ENCODE measurements at regions not wholly inside any gene's neighbourhood (a gene's known extent, or its start where the extent isn't known, plus 50 kb on each side); places are given as distances from the start of the nearest gene placed in this dataset.

- TF ChIP-seq CTCF (IDR thresholded peaks at IDR 0.05; ENCODE audit: insufficient read depth, low read depth, low read length, missing control alignments): no peak
- no peak overlapping the region for H3K4me3 ChIP-seq (ENCODE audit: low read depth, low read length)
- DNase-seq (ENCODE audit: low read depth): no peak
Measured at GRCh38 chrX:9311421-9312160, 153.3 kb upstream of the TBL1X start.

DNA sequence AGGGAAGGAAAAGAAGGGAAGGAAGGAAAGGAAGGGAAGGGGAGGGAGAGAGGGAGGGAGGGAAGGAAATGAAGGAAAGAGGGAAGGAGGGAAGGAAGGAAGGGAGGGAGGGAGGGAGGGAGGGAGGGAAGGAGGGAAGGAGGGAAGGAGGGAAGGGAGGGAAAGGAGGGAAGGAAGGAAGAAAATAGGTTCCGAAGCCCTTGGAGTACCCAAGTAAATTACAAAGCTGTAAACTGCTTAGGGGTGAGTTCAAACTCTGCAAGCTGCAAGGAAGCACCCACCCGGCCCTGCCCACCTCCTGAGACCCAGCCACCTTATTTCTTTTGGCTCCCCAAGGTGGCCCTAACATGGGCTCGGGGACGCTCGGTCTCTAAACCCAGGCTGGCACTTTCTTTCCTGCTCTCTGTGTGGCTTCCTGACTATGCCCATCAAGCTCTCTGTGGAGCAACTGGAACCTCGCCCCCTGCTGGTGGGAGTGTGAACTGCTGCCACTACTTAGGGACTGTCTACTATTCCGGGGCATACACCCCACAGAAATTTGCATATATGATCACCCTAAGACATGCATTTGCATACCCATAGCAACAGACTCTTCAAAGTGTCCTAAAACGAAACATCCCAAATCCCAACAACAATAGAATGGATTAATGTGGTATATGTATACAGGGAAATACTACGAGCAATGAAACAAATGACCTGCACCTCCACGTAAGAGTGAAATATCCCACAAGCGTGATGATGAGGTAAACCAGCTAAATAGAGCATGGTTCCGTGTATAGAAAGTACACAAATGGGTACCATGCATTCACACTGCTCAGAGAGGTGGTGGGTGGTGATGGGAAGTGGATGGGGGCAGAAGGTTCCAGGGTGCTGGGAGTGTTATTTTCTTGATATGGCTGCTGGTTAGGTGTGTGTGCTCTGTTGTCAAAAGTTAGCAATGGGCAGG, 151.7 kb upstream of the TBL1X start:
- no peak overlapping the region for H3K4me3 ChIP-seq (ENCODE audit: low read depth, low read length)
- TF ChIP-seq CTCF (IDR thresholded peaks at IDR 0.05; ENCODE audit: insufficient read depth, low read depth, low read length, missing control alignments): peak; percentile 66
- peak; percentile 57 for DNase-seq (ENCODE audit: low read depth)

DNA sequence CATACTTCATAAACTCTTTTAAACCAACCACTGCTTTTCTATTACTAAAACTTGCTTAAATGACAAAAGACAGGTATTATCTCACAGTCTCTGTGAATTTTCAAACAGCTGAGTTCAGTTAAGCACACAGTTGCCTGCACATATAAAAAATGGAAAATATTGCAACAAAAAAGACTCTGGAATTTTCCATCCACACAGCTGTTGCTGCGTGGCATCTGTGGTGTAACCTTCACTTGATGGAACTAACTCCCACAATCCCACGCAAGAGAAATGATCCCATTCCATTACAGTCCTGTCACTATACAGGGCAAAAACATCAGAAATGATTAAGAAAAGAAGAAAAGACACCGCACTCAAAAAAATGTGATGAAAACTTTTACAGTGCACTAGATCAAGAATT, 149.8 kb upstream of the TBL1X start:
- no peak overlapping the region for H3K4me3 ChIP-seq (ENCODE audit: low read depth, low read length)
- no peak for TF ChIP-seq CTCF (IDR thresholded peaks at IDR 0.05; ENCODE audit: insufficient read depth, low read depth, low read length, missing control alignments)
- no peak for DNase-seq (ENCODE audit: low read depth)

DNA sequence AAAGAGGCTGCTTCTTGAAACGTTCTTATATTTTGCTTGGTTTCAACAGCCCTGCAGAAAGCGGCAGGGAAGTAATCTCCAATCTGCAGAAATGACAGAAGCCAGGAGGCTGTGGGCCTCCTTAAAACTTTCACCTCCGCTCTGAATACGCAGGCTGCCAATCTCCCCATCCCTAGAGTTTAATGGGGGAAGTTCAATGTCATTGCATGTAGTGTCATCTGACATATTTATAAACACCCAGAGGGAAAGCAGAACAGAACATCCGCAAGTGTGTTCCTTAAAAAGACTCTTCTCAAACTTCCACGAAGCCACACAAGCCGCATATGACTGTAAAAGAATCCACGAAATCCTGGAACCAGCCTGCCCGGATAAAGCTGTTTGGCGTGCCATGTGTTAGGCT, 148.8 kb upstream of the TBL1X start:
- TF ChIP-seq CTCF (IDR thresholded peaks at IDR 0.05; ENCODE audit: insufficient read depth, low read depth, low read length, missing control alignments): no peak
- no peak overlapping the region for H3K4me3 ChIP-seq (ENCODE audit: low read depth, low read length)
- DNase-seq (ENCODE audit: low read depth): no peak

GRCh38 chrX:9317176-9317575, 147.7 kb upstream of the TBL1X start:
- DNase-seq (ENCODE audit: low read depth): no peak
- no peak for TF ChIP-seq CTCF (IDR thresholded peaks at IDR 0.05; ENCODE audit: insufficient read depth, low read depth, low read length, missing control alignments)

GRCh38 chrX:9318213-9318612, 146.6 kb upstream of the TBL1X start:
- H3K4me3 ChIP-seq (ENCODE audit: low read depth, low read length): no peak overlapping the region
- no peak for DNase-seq (ENCODE audit: low read depth)
- no peak for TF ChIP-seq CTCF (IDR thresholded peaks at IDR 0.05; ENCODE audit: insufficient read depth, low read depth, low read length, missing control alignments)

More at GRCh38 chrX:9317176-9317575, 147.7 kb upstream of the TBL1X start:
- H3K4me3 ChIP-seq (ENCODE audit: low read depth, low read length): no peak overlapping the region
